Endodermal cell (in vitro differentiated cells): ENCODE measurements at regions not wholly inside any gene's neighbourhood (a gene's known extent, or its start where the extent isn't known, plus 50 kb on each side); places are given as distances from the start of the nearest gene placed in this dataset.

Source experiments
- DNase-seq: peaks from one replicate; pipeline ENCODE4 v3.0.0-alpha.2; 2017
- H3K27ac ChIP-seq: 2 replicates; pipeline ENCODE4 v1.5.1; 2013; ENCODE audit warnings: mild to moderate bottlenecking, low read depth, low read length, moderate library complexity
- H3K27me3 ChIP-seq: 2 replicates; pipeline ENCODE4 v1.6.1; 2013; ENCODE audit warnings: mild to moderate bottlenecking, low read length, moderate library complexity; ENCODE audit not compliant: insufficient read depth, control insufficient read depth, poor library complexity, severe bottlenecking
- H3K36me3 ChIP-seq: 2 replicates; pipeline ENCODE4 v1.7.0; 2013; ENCODE audit warnings: mild to moderate bottlenecking, low read length, moderate library complexity; ENCODE audit not compliant: control insufficient read depth, insufficient read depth
- H3K4me1 ChIP-seq: one replicate; pipeline ENCODE4 v1.7.0; 2013; ENCODE audit warnings: low read length; ENCODE audit not compliant: control insufficient read depth, insufficient read depth
- H3K4me3 ChIP-seq: 2 replicates; pipeline ENCODE4 v1.5.1; 2013; ENCODE audit warnings: mild to moderate bottlenecking, low read length, moderate library complexity
- H3K9ac ChIP-seq: 2 replicates; pipeline ENCODE4 v1.6.1; 2013; ENCODE audit warnings: mild to moderate bottlenecking, low read length, moderate library complexity; ENCODE audit not compliant: poor library complexity, severe bottlenecking; ENCODE audit errors: extremely low read depth
- H3K9me3 ChIP-seq: 2 replicates; pipeline ENCODE4 v1.6.1; 2013; ENCODE audit warnings: mild to moderate bottlenecking, low read length, moderate library complexity; ENCODE audit not compliant: control insufficient read depth
- H3K27ac Mint-ChIP-seq: 2 replicates; pipeline ENCODE4 v1.8.0; 2020; ENCODE audit warnings: mixed read lengths
- H3K27me3 Mint-ChIP-seq: 2 replicates; pipeline ENCODE4 v1.8.0; 2021; ENCODE audit warnings: mild to moderate bottlenecking, mixed read lengths; ENCODE audit not compliant: insufficient read depth
- H3K36me3 Mint-ChIP-seq: 2 replicates; pipeline ENCODE4 v1.8.0; 2020; ENCODE audit warnings: low read depth, mixed read lengths
- H3K4me1 Mint-ChIP-seq: 2 replicates; pipeline ENCODE4 v1.8.0; 2020; ENCODE audit warnings: mixed read lengths
- H3K4me3 Mint-ChIP-seq: 2 replicates; pipeline ENCODE4 v1.8.0; 2020; ENCODE audit warnings: mild to moderate bottlenecking, moderate library complexity, mixed read lengths
- H3K9me3 Mint-ChIP-seq: 2 replicates; pipeline ENCODE4 v1.8.0; 2020; ENCODE audit warnings: mild to moderate bottlenecking, mixed read lengths
- WGBS, 2 experiments: methylation state at CpG; one replicate each; pipeline versions ENCODE4 v1.1.5 to v1.1.7; 2013; ENCODE audit warnings: missing lambda C conversion rate in 2 of 2, mixed read lengths in 1 of 2; ENCODE audit not compliant: insufficient coverage in 1 of 2, insufficient read length in 1 of 2; 5-methylcytosine and 5-hydroxymethylcytosine counted together
- TF ChIP-seq, protein P1 (sequence below): fragments of 200-600 bp; sonication (generic); conservative IDR thresholded peaks from 2 replicates; pipeline ENCODE4 v1.5.0; 2021; ENCODE audit warnings: antibody characterized with exemption, mild to moderate bottlenecking

DNA sequence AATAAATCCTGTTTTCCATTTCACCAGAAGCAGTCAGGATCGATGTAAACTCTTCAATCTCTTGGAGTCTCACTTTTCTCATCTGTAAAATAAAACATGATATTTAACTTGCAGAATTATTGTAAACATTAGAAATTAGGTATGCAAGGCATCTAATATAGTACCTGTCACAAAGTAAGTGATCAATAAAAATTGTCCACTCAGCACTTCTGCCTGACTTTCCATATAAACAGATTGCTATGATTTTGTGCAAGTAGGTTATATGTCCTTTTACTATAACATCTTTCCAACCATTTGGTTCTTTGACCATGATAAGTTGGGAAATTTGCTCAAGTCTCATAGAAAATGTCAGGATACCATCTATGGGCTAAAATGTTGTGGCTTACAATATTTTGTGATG lies 148.8 kb upstream of the MTAP start:
- no peaks in the 10 kb centered on the region for H3K36me3 Mint-ChIP-seq

DNA sequence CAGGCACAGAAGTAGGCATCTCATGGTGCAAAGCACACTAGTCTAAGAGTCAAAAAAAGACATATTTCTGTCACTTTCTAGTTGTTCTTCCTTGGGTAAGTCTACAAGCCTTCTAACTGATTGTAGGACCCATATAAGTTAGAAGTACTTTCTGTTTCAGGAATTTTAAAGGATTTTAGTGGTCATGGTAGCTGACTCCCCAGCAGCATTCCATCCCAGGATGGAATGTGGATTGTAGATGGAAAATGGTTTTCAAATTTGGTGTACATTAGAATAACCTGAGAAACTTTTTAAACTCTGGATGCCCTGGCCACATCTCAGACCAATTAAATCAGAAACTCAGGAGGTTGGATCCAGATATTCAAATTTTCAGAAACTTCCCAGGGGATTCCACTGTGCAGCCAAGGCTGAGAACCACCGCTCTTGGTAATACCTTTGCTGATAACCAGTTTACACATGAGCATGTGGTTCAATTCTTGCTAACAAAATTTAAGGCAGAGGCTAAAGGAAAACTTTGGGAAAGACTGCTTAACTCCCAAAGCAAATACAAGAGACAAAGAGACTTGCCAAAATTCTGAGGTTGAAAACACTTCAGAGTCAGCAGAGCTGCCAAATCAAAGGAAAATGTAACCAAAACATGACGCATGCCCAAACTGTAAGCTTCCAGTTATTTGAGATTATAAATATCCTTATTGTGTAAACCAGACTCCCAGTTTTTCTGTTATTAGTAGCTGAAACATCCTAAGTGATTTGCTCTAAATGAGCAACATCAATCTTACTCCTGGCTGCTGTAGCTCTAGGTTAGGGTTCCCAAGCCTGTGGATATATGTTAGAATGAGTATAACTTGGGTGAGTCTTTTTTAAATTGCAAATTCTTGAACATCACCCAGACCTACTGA lies 145.4 kb upstream of the MTAP start:
- no peak overlapping the region for H3K9ac ChIP-seq
- no peaks in the 10 kb centered on the region for H3K9me3 ChIP-seq
- WGBS, 2 experiments: 90 to 97% methylated on average over 2 of the region's 2 CpGs
- TF ChIP-seq, protein P1, sequence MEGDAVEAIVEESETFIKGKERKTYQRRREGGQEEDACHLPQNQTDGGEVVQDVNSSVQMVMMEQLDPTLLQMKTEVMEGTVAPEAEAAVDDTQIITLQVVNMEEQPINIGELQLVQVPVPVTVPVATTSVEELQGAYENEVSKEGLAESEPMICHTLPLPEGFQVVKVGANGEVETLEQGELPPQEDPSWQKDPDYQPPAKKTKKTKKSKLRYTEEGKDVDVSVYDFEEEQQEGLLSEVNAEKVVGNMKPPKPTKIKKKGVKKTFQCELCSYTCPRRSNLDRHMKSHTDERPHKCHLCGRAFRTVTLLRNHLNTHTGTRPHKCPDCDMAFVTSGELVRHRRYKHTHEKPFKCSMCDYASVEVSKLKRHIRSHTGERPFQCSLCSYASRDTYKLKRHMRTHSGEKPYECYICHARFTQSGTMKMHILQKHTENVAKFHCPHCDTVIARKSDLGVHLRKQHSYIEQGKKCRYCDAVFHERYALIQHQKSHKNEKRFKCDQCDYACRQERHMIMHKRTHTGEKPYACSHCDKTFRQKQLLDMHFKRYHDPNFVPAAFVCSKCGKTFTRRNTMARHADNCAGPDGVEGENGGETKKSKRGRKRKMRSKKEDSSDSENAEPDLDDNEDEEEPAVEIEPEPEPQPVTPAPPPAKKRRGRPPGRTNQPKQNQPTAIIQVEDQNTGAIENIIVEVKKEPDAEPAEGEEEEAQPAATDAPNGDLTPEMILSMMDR: no peak
- Mint-ChIP-seq H3K27me3 (peaks cover 2% of the 10 kb centered on the region), H3K9me3 (no peaks in the 10 kb centered on the region), H3K36me3 (no peaks in the 10 kb centered on the region), H3K4me3 (no peak overlapping the region), H3K4me1 (peaks cover 6% of the 10 kb centered on the region), H3K27ac (no peak overlapping the region)
- no peaks in the 10 kb centered on the region for H3K27me3 ChIP-seq
- no peaks in the 10 kb centered on the region for H3K36me3 ChIP-seq
- DNase-seq: no peak
- H3K4me3 ChIP-seq: no peak overlapping the region
- no peaks in the 10 kb centered on the region for H3K4me1 ChIP-seq
- no peak overlapping the region for H3K27ac ChIP-seq

More for the DNA sequence above, 148.8 kb upstream of the MTAP start:
- DNase-seq: no peak
- no peak overlapping the region for H3K27ac ChIP-seq
- no peaks in the 10 kb centered on the region for H3K4me1 ChIP-seq
- no peak overlapping the region for H3K4me3 ChIP-seq
- H3K9me3 Mint-ChIP-seq: peaks cover 5% of the 10 kb centered on the region
- TF ChIP-seq, protein P1: no peak
- 100% methylated on average over 1 of the region's 1 CpG; no CpG with 5 or more reads in 1 of the 2 experiments for WGBS, 2 experiments
- no peak overlapping the region for H3K4me3 Mint-ChIP-seq
- no peaks in the 10 kb centered on the region for H3K9me3 ChIP-seq
- H3K27ac Mint-ChIP-seq: no peak overlapping the region
- no peaks in the 10 kb centered on the region for H3K27me3 Mint-ChIP-seq
- no peak overlapping the region for H3K9ac ChIP-seq
- no peaks in the 10 kb centered on the region for H3K27me3 ChIP-seq
- peaks cover 6% of the 10 kb centered on the region for H3K4me1 Mint-ChIP-seq
- H3K36me3 ChIP-seq: no peaks in the 10 kb centered on the region

DNA sequence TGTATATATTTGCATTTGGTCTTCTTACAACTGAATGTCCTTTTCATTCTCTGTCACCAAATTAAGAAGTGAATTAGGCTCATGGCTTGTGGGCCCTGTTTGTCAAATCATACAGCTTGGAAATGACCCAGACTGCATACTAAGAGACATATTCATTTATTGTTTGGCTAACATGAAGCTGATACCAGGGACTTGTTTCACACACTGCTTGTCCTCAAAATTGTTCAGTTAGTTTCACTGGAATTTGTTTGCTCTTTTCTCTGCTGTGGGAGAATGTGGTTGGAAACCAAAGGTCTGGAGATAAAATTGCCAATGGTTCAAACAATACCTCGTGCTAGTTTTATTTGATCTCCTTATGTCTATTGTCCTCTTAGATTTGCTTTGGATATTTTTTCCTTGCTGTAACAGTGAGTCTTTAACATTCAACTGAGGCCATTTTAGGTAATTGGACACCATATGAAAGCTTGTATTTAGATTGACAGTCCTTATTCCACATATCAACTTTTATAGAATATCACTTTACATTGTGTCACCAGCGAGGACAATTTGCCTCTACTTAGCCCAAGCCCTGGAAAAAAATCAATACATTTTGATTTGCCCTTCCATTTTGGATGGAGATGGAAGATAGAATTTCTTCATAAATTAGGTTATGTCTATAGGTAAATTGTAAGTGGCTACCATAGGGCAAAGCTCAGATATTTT lies 144.3 kb upstream of the MTAP start:
- Mint-ChIP-seq H3K9me3 (no peaks in the 10 kb centered on the region), H3K4me3 (no peak overlapping the region), H3K27ac (no peak overlapping the region), H3K36me3 (no peaks in the 10 kb centered on the region), H3K27me3 (peaks cover 2% of the 10 kb centered on the region), H3K4me1 (peaks cover 6% of the 10 kb centered on the region)
- H3K27me3 ChIP-seq: no peaks in the 10 kb centered on the region
- H3K9ac ChIP-seq: no peak overlapping the region
- H3K27ac ChIP-seq: no peak overlapping the region
- no peaks in the 10 kb centered on the region for H3K9me3 ChIP-seq
- no peak overlapping the region for H3K4me3 ChIP-seq
- TF ChIP-seq, protein P1: no peak
- H3K4me1 ChIP-seq: no peaks in the 10 kb centered on the region
- 89% methylated on average over 2 of the region's 2 CpGs; no CpG with 5 or more reads in 1 of the 2 experiments for WGBS, 2 experiments
- no peaks in the 10 kb centered on the region for H3K36me3 ChIP-seq
- no peak for DNase-seq
